ENCODE measurements at regions not wholly inside any gene's neighbourhood (a gene's known extent, or its start where the extent isn't known, plus 50 kb on each side); places are given as distances from the start of the nearest gene placed in this dataset.

DNA sequence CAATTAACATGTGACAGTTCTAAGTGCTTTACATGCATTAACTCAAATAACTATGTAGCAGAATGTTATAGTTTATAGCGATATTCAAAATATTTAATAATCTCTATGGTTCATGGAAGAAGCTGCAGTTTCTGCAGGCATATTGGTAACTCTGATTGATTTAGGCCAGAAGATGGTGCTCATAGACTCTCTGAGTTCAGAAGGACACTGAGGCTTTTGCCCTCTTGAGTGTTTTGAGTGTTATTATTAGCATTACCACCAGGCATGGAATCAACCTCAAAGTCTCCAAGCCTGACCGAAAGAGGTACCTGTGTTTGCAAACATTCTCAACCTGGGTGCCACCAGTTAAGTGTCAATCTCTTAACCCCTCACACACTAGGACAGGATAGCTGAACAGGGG is 792.3 kb upstream of the PCDH7 start:
- TF ChIP-seq CTCF (IDR thresholded peaks at IDR 0.05; ENCODE audit: control extremely low read depth in 1 of 3, insufficient read depth in 1 of 3, low read depth in 1 of 3, low read length in 3 of 3) (peak in 2 of 3 experiments; percentile 11 to 19; a peak in 2 of 4 replicates), BCL11A (IDR thresholded peaks at IDR 0.05; ENCODE audit: low read depth in 2 of 2, low read length in 2 of 2) (no peak), EGR1 (IDR thresholded peaks at IDR 0.05; ENCODE audit: borderline replicate concordance, low read depth, low read length) (no peak), MAFK (IDR thresholded peaks at IDR 0.05; ENCODE audit: low read depth, low read length) (no peak), CBX5 (IDR thresholded peaks at IDR 0.05; ENCODE audit: low read depth, low read length) (no peak), EZH2 (IDR thresholded peaks at IDR 0.05; ENCODE audit: low read depth, low read length, severe bottlenecking) (no peak), EP300 (IDR thresholded peaks at IDR 0.05; ENCODE audit: borderline replicate concordance in 1 of 2, low read depth in 2 of 2, low read length in 2 of 2) (no peak), TAF1 (IDR thresholded peaks at IDR 0.05; ENCODE audit: low read depth, low read length) (no peak), NANOG (IDR thresholded peaks at IDR 0.05; ENCODE audit: insufficient read depth, low read depth, low read length, poor library complexity, severe bottlenecking) (no peak)
